OCI-LY3 (cell line): ENCODE measurements at regions not wholly inside any gene's neighbourhood (a gene's known extent, or its start where the extent isn't known, plus 50 kb on each side); places are given as distances from the start of the nearest gene placed in this dataset.
"Not testable (repeated sequence)": the region's sequence is repeated elsewhere in the genome, so short reads cannot be mapped to it uniquely, and the experiment has no call there.

Experiments used
- CTCF ChIP-seq: fragments of 200-600, 300-600 bp; sonication (generic); IDR thresholded peaks from 2 replicates; pipeline ENCODE4 v1.5.1; 2014; ENCODE audit warnings: antibody characterized with exemption, low read length, low read depth
- EZH2phosphoT487 ChIP-seq: fragments of 200-600 bp; shearing (Covaris generic); IDR thresholded peaks from 2 replicates; pipeline ENCODE4 v1.6.1; 2018; ENCODE audit warnings: antibody characterized with exemption, mixed run types, low read depth

GRCh38 chr2:87525497-87525991, 222.3 kb upstream of the PLGLB2 start:
- not testable (repeated sequence) for TF ChIP-seq CTCF, EZH2phosphoT487
